Activated gamma-delta T cell treated with anti-CD3 and anti-CD28 coated beads, Interleukin-2, amount 50 U/mL, for 16 hours (primary cell): ENCODE measurements at regions not wholly inside any gene's neighbourhood (a gene's known extent, or its start where the extent isn't known, plus 50 kb on each side); places are given as distances from the start of the nearest gene placed in this dataset.

ENCODE experiments used
- DNase-seq: peaks from one replicate; pipeline ENCODE4 v3.0.0-alpha.2; 2020; ENCODE audit warnings: low read depth

GRCh38 chr14:49527221-49527620, 59.0 kb downstream of the RPS29 start:
- no peak for DNase-seq

- DNase-seq, result no peak
Observed at GRCh38 chr14:49526101-49526500, 60.1 kb downstream of the RPS29 start.

GRCh38 chr14:49516286-49516685, 69.9 kb downstream of the RPS29 start:
- no peak for DNase-seq

GRCh38 chr14:49512571-49512970, 73.6 kb downstream of the RPS29 start:
- DNase-seq, result no peak

- no peak for DNase-seq
Observed at GRCh38 chr14:49512147-49512551, 74.0 kb downstream of the RPS29 start.

- DNase-seq, result no peak
Observed at GRCh38 chr14:49508124-49508523, 78.1 kb downstream of the RPS29 start.

- DNase-seq, result no peak
Observed at GRCh38 chr14:49506650-49507049, 79.5 kb downstream of the RPS29 start.

GRCh38 chr14:49505041-49505766, 81.0 kb downstream of the RPS29 start:
- no peak for DNase-seq

- no peak for DNase-seq
Observed at GRCh38 chr14:49497725-49498348, 88.3 kb downstream of the RPS29 start.

GRCh38 chr14:49497267-49497666, 88.9 kb downstream of the RPS29 start:
- DNase-seq, result no peak

- no peak for DNase-seq
Observed at GRCh38 chr14:49494836-49495235, 91.3 kb downstream of the RPS29 start.

GRCh38 chr14:49493557-49493956, 92.6 kb downstream of the RPS29 start:
- no peak for DNase-seq

GRCh38 chr14:49492151-49492550, 94.0 kb downstream of the RPS29 start:
- no peak for DNase-seq

- DNase-seq, result no peak
Observed at GRCh38 chr14:49489341-49489740, 96.8 kb downstream of the RPS29 start.

GRCh38 chr14:49487238-49487637, 98.9 kb downstream of the RPS29 start:
- DNase-seq, result no peak

- DNase-seq, result no peak
Observed at GRCh38 chr14:49485290-49485689, 100.9 kb downstream of the RPS29 start.

GRCh38 chr14:49484180-49484579, 102.0 kb downstream of the RPS29 start:
- no peak for DNase-seq

- DNase-seq, result no peak
Observed at GRCh38 chr14:49483268-49483667, 102.9 kb downstream of the RPS29 start.

GRCh38 chr14:49480979-49481498, 105.1 kb downstream of the RPS29 start:
- no peak for DNase-seq

GRCh38 chr14:49480053-49480760, 106.0 kb downstream of the RPS29 start:
- DNase-seq, result no peak

- DNase-seq, result no peak
Observed at GRCh38 chr14:49479432-49479831, 106.7 kb downstream of the RPS29 start.

- DNase-seq, result no peak
Observed at GRCh38 chr14:49478784-49479183, 107.4 kb downstream of the RPS29 start.

GRCh38 chr14:49467091-49467490, 119.1 kb downstream of the RPS29 start:
- no peak for DNase-seq
